ENCODE measurements at regions not wholly inside any gene's neighbourhood (a gene's known extent, or its start where the extent isn't known, plus 50 kb on each side); places are given as distances from the start of the nearest gene placed in this dataset.

GRCh38 chr10:106446920-106447319 is 717.6 kb downstream of the SORCS1 start:
- Histone ChIP-seq H3K27ac (no peak overlapping the region), H3K27me3 (no peaks in the 10 kb centered on the region), H3K36me3 (no peaks in the 10 kb centered on the region), H3K4me1 (no peaks in the 10 kb centered on the region), H3K4me3 (no peak overlapping the region), H3K9me3 (no peaks in the 10 kb centered on the region)
- intact Hi-C loops (cut with DNase I), result no loop called here
- DNase-seq (ENCODE audit: extremely low spot score in 2 of 2), result no peak
- TF ChIP-seq CTCF (IDR thresholded peaks at IDR 0.05) (no peak), POLR2A (IDR thresholded peaks at IDR 0.05) (no peak), POLR2AphosphoS5 (IDR thresholded peaks at IDR 0.05; ENCODE audit: insufficient read depth in 1 of 2, low read depth in 1 of 2) (no peak)

GRCh38 chr10:106442223-106442622 is 722.3 kb downstream of the SORCS1 start:
- H3K27me3 ChIP-seq, result no peaks in the 10 kb centered on the region
- no peaks in the 10 kb centered on the region for H3K4me1 ChIP-seq
- no peaks in the 10 kb centered on the region for H3K9me3 ChIP-seq
- H3K4me3 ChIP-seq, result no peak overlapping the region
- no peak overlapping the region for H3K27ac ChIP-seq
- intact Hi-C loops (cut with DNase I), result no loop called here
- no peak for TF ChIP-seq POLR2AphosphoS5 (IDR thresholded peaks at IDR 0.05; ENCODE audit: insufficient read depth in 1 of 2, low read depth in 1 of 2)
- TF ChIP-seq CTCF (IDR thresholded peaks at IDR 0.05), result no peak
- no peak for TF ChIP-seq POLR2A (IDR thresholded peaks at IDR 0.05)
- no peak for DNase-seq (ENCODE audit: extremely low spot score in 2 of 2)
- H3K36me3 ChIP-seq, result no peaks in the 10 kb centered on the region

- Histone ChIP-seq H3K27ac (no peak overlapping the region), H3K36me3 (no peaks in the 10 kb centered on the region), H3K9me3 (no peaks in the 10 kb centered on the region), H3K4me1 (no peaks in the 10 kb centered on the region), H3K4me3 (no peak overlapping the region), H3K27me3 (no peaks in the 10 kb centered on the region)
- intact Hi-C loops (cut with DNase I), result no loop called here
- DNase-seq (ENCODE audit: extremely low spot score in 2 of 2), result no peak
- TF ChIP-seq CTCF (IDR thresholded peaks at IDR 0.05), result no peak
- no peak for TF ChIP-seq POLR2AphosphoS5 (IDR thresholded peaks at IDR 0.05; ENCODE audit: insufficient read depth in 1 of 2, low read depth in 1 of 2)
- no peak for TF ChIP-seq POLR2A (IDR thresholded peaks at IDR 0.05)
These were observed 723.7 kb downstream of the SORCS1 start for GRCh38 chr10:106440767-106441166.

GRCh38 chr10:106440355-106440754 is 724.2 kb downstream of the SORCS1 start:
- no peaks in the 10 kb centered on the region for H3K27me3 ChIP-seq
- no peaks in the 10 kb centered on the region for H3K9me3 ChIP-seq
- H3K36me3 ChIP-seq, result no peaks in the 10 kb centered on the region
- no peak for DNase-seq (ENCODE audit: extremely low spot score in 2 of 2)
- no peak overlapping the region for H3K27ac ChIP-seq
- intact Hi-C loops (cut with DNase I), result no loop called here
- no peaks in the 10 kb centered on the region for H3K4me1 ChIP-seq
- no peak overlapping the region for H3K4me3 ChIP-seq
- TF ChIP-seq POLR2A (IDR thresholded peaks at IDR 0.05), result no peak
- no peak for TF ChIP-seq CTCF (IDR thresholded peaks at IDR 0.05)
- no peak for TF ChIP-seq POLR2AphosphoS5 (IDR thresholded peaks at IDR 0.05; ENCODE audit: insufficient read depth in 1 of 2, low read depth in 1 of 2)

- no peak for DNase-seq (ENCODE audit: extremely low spot score in 2 of 2)
- H3K9me3 ChIP-seq, result no peaks in the 10 kb centered on the region
- intact Hi-C loops (cut with DNase I), result no loop called here
- TF ChIP-seq POLR2A (IDR thresholded peaks at IDR 0.05), result no peak
- no peak for TF ChIP-seq POLR2AphosphoS5 (IDR thresholded peaks at IDR 0.05; ENCODE audit: insufficient read depth in 1 of 2, low read depth in 1 of 2)
- TF ChIP-seq CTCF (IDR thresholded peaks at IDR 0.05), result no peak
- no peak overlapping the region for H3K27ac ChIP-seq
- H3K27me3 ChIP-seq, result no peaks in the 10 kb centered on the region
- H3K4me3 ChIP-seq, result no peak overlapping the region
- H3K4me1 ChIP-seq, result no peaks in the 10 kb centered on the region
- H3K36me3 ChIP-seq, result no peaks in the 10 kb centered on the region
These were observed 725.1 kb downstream of the SORCS1 start for GRCh38 chr10:106439366-106439765.
